OCI-LY1 (cell line): ENCODE measurements at regions not wholly inside any gene's neighbourhood (a gene's known extent, or its start where the extent isn't known, plus 50 kb on each side); places are given as distances from the start of the nearest gene placed in this dataset.
"Not testable (repeated sequence)": the region's sequence is repeated elsewhere in the genome, so short reads cannot be mapped to it uniquely, and the experiment has no call there.

Experiments used
- H2AFZ ChIP-seq: fragments of 200-600 bp; sonication (generic), shearing (Covaris generic); 2 replicates; pipeline ENCODE4 v1.6.0; 2014; ENCODE audit warnings: antibody characterized with exemption, mild to moderate bottlenecking, low read length
- H3F3A ChIP-seq: fragments of 200-600 bp; sonication (generic), shearing (Covaris generic); 2 replicates; pipeline ENCODE4 v1.6.0; 2014; ENCODE audit warnings: mild to moderate bottlenecking, antibody characterized with exemption, low read length, moderate library complexity; ENCODE audit not compliant: insufficient read depth
- H3K27ac ChIP-seq: fragments of 200-600 bp; sonication (generic); 2 replicates; pipeline ENCODE4 v1.5.1; 2014; ENCODE audit warnings: low read length, mixed run types, mild to moderate bottlenecking, low read depth; ENCODE audit not compliant: poor library complexity, severe bottlenecking
- H3K27me3 ChIP-seq: fragments of 200-600 bp; sonication (generic); 2 replicates; pipeline ENCODE4 v1.6.0; 2014; ENCODE audit warnings: antibody characterized with exemption, mild to moderate bottlenecking, low read length, moderate library complexity; ENCODE audit not compliant: insufficient read depth
- H3K36me3 ChIP-seq: fragments of 200-600 bp; sonication (generic); 2 replicates; pipeline ENCODE4 v1.6.1; 2014; ENCODE audit warnings: mild to moderate bottlenecking, antibody characterized with exemption, low read length, moderate library complexity, mixed read lengths; ENCODE audit not compliant: insufficient read depth
- H3K4me1 ChIP-seq: fragments of 200-600 bp; sonication (generic); 2 replicates; pipeline ENCODE4 v1.5.1; 2014; ENCODE audit warnings: mild to moderate bottlenecking, low read length, moderate library complexity; ENCODE audit not compliant: insufficient read depth, severe bottlenecking
- H3K4me2 ChIP-seq: fragments of 200-600 bp; sonication (generic), shearing (Covaris generic); 2 replicates; pipeline ENCODE4 v1.6.1; 2014; ENCODE audit warnings: low read length
- H3K4me3 ChIP-seq: fragments of 200-600 bp; sonication (generic); 2 replicates; pipeline ENCODE4 v1.5.1; 2014; ENCODE audit warnings: low read length, low read depth, mild to moderate bottlenecking, mixed read lengths; ENCODE audit not compliant: poor library complexity, severe bottlenecking
- H3K79me2 ChIP-seq: fragments of 200-600 bp; shearing (Covaris generic); 2 replicates; pipeline ENCODE4 v1.6.1; 2016; ENCODE audit warnings: mixed run types, low read length, mixed read lengths; ENCODE audit not compliant: insufficient read depth
- H3K9ac ChIP-seq: fragments of 200-600 bp; sonication (generic), shearing (Covaris generic); 2 replicates; pipeline ENCODE4 v1.6.1; 2014; ENCODE audit warnings: mild to moderate bottlenecking, low read length, mixed read lengths
- H3K9me2 ChIP-seq: fragments of 200-600 bp; sonication (generic), shearing (Covaris generic); 2 replicates; pipeline ENCODE4 v1.6.1; 2014; ENCODE audit warnings: low read depth, mild to moderate bottlenecking, low read length, mixed read lengths
- H3K9me3 ChIP-seq: fragments of 200-600 bp; shearing (Covaris generic); 2 replicates; pipeline ENCODE4 v1.6.1; 2014; ENCODE audit warnings: low read length, mixed read lengths
- H4K20me1 ChIP-seq: fragments of 200-600 bp; sonication (generic), shearing (Covaris generic); 2 replicates; pipeline ENCODE4 v1.6.0; 2016; ENCODE audit warnings: mild to moderate bottlenecking, low read length; ENCODE audit not compliant: insufficient read depth
- CTCF ChIP-seq: fragments of 200-600 bp; sonication (generic), shearing (Covaris generic); IDR thresholded peaks from 2 replicates; pipeline ENCODE4 v1.5.1; 2017; ENCODE audit warnings: mild to moderate bottlenecking, antibody characterized with exemption, low read length, moderate library complexity, mixed read lengths
- EZH2 ChIP-seq: fragments of 200-600 bp; sonication (generic), shearing (Covaris generic); IDR thresholded peaks from 2 replicates; pipeline ENCODE4 v1.8.0; 2017; ENCODE audit warnings: borderline replicate concordance, mixed run types, mild to moderate bottlenecking, antibody characterized with exemption, low read length, moderate library complexity, mixed read lengths

- Histone ChIP-seq H3F3A (no peaks in the 10 kb centered on the region), H3K9ac (no peak overlapping the region), H2AFZ (no peak overlapping the region), H3K4me1 (no peaks in the 10 kb centered on the region), H3K9me3 (no peaks in the 10 kb centered on the region), H4K20me1 (no peaks in the 10 kb centered on the region), H3K9me2 (no peaks in the 10 kb centered on the region), H3K4me3 (no peak overlapping the region), H3K27ac (no peak overlapping the region), H3K27me3 (no peaks in the 10 kb centered on the region), H3K36me3 (no peaks in the 10 kb centered on the region), H3K4me2 (no peak overlapping the region), H3K79me2 (no peaks in the 10 kb centered on the region)
- no peak for TF ChIP-seq EZH2
- TF ChIP-seq CTCF = no peak
Measured at GRCh38 chr11:87536565-87536964, 498.8 kb downstream of the TMEM135 start.

DNA sequence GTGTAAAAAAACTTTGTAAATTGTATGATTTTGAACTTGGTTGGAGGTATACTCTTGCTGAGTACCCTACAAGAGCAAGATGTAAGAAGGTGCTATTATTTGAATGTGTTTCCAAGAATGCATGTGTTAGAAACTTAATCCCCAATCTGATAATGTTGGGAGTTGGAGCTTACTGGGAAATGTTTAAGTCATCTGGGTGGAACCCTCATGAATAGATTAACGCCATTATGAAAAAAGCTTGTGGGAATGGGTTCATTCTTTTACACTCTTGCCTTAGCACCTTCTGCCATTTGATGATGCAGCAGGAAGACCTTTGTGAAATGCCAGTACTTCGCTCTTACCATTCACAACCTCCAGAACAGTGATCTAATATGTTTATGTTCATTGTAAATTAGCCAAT is 498.3 kb downstream of the TMEM135 start:
- H4K20me1 ChIP-seq = no peaks in the 10 kb centered on the region
- H3K27me3 ChIP-seq = no peaks in the 10 kb centered on the region
- no peak for TF ChIP-seq CTCF
- no peak for TF ChIP-seq EZH2
- no peak overlapping the region for H2AFZ ChIP-seq
- H3K27ac ChIP-seq = no peak overlapping the region
- no peak overlapping the region for H3K4me3 ChIP-seq
- H3K36me3 ChIP-seq = no peaks in the 10 kb centered on the region
- H3K9ac ChIP-seq = no peak overlapping the region
- H3K4me1 ChIP-seq = no peaks in the 10 kb centered on the region
- H3K79me2 ChIP-seq = no peaks in the 10 kb centered on the region
- no peaks in the 10 kb centered on the region for H3F3A ChIP-seq
- H3K4me2 ChIP-seq = no peak overlapping the region
- no peaks in the 10 kb centered on the region for H3K9me2 ChIP-seq
- H3K9me3 ChIP-seq = no peaks in the 10 kb centered on the region

DNA sequence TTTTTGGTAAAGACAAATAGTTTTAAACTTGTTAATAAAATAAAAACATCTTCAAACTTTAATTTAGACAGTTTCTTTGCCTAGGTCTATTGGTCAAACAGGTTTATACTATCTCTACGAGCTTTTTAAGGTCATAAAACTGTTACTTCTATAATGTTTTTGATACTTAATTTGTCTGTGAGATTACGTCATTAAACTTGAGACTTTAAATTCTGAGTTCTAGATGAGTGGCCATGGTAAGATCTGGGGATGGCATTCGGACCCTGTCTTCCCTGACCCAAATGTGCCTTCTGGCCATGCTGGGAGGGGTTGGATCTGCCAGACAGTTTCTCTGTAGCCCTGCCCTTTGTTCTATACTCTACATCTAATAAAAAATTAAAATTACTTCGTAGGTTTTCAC is 497.8 kb downstream of the TMEM135 start:
- no peaks in the 10 kb centered on the region for H3K9me3 ChIP-seq
- H3K4me3 ChIP-seq = no peak overlapping the region
- H3K9me2 ChIP-seq = no peaks in the 10 kb centered on the region
- H3K4me1 ChIP-seq = no peaks in the 10 kb centered on the region
- no peak overlapping the region for H3K4me2 ChIP-seq
- H3K79me2 ChIP-seq = no peaks in the 10 kb centered on the region
- TF ChIP-seq EZH2 (no peak), CTCF (no peak)
- H3K27ac ChIP-seq = no peak overlapping the region
- H3K27me3 ChIP-seq = no peaks in the 10 kb centered on the region
- H2AFZ ChIP-seq = no peak overlapping the region
- no peaks in the 10 kb centered on the region for H4K20me1 ChIP-seq
- H3F3A ChIP-seq = no peaks in the 10 kb centered on the region
- H3K36me3 ChIP-seq = no peaks in the 10 kb centered on the region
- no peak overlapping the region for H3K9ac ChIP-seq

- not testable (repeated sequence) for H3K4me2 ChIP-seq, H4K20me1 ChIP-seq, H3K9me3 ChIP-seq, H3K9me2 ChIP-seq, H3K4me3 ChIP-seq, H2AFZ ChIP-seq, H3F3A ChIP-seq, H3K36me3 ChIP-seq, H3K27ac ChIP-seq, H3K27me3 ChIP-seq, H3K79me2 ChIP-seq, H3K9ac ChIP-seq, H3K4me1 ChIP-seq
Measured at GRCh38 chr11:87531835-87532234, 494.1 kb downstream of the TMEM135 start.
